ENCODE measurements at regions not wholly inside any gene's neighbourhood (a gene's known extent, or its start where the extent isn't known, plus 50 kb on each side); places are given as distances from the start of the nearest gene placed in this dataset.

DNA sequence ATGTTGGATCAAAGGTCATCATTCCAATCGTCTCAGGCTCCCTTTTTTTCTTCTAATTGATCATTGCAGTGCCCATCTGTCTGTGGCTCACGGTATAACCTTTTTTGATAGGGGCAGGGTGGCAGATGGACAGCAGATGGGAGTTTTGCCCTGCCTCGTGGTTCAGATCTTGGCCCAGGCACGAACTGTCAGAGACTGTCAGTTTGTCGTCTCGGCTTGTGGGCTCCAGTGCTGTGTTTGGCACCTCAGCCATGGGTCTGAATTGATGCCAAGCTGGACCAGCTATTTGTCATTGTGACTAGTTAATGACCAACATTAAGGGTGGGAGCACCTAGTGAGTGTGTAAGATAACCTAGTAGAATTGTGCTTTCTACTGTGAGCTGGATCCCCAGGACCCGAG, 197.6 kb downstream of the PRL start:
- TF ChIP-seq, protein P1, sequence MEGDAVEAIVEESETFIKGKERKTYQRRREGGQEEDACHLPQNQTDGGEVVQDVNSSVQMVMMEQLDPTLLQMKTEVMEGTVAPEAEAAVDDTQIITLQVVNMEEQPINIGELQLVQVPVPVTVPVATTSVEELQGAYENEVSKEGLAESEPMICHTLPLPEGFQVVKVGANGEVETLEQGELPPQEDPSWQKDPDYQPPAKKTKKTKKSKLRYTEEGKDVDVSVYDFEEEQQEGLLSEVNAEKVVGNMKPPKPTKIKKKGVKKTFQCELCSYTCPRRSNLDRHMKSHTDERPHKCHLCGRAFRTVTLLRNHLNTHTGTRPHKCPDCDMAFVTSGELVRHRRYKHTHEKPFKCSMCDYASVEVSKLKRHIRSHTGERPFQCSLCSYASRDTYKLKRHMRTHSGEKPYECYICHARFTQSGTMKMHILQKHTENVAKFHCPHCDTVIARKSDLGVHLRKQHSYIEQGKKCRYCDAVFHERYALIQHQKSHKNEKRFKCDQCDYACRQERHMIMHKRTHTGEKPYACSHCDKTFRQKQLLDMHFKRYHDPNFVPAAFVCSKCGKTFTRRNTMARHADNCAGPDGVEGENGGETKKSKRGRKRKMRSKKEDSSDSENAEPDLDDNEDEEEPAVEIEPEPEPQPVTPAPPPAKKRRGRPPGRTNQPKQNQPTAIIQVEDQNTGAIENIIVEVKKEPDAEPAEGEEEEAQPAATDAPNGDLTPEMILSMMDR (IDR thresholded peaks at IDR 0.05; ENCODE audit: control extremely low read depth, extremely low read depth, low read depth, missing control alignments): no peak
- no peak for DNase-seq (ENCODE audit: extremely low spot score)
- POLR2A ChIA-PET: no interaction called here
- CTCF ChIA-PET: interaction anchor here (1.6 kb wide), 2 partner anchors 10 to 53 kb away, joined by 4 to 6 read pairs; no protein-coding TSS in a partner anchor

DNA sequence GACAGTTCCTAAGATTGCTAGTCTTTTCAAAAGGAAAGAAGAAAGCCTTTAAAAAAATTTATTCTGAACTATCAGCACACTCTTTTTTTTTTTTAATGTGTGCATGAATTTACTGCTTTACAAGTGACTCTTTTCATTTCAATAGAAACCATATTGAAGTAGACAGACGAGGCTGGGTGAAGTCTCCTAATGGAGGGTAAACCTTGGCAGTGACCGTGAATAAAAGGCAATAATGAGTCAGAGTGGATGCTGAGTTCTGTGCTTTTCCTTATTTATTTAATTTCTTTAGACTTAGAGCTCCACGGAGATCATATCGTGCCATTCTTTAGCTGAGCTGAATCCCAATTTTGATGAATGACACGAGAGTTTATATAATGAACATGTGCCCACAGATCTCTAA, 196.9 kb downstream of the PRL start:
- TF ChIP-seq, protein P1 (IDR thresholded peaks at IDR 0.05; ENCODE audit: control extremely low read depth, extremely low read depth, low read depth, missing control alignments): no peak
- ChIA-PET POLR2A (no interaction called here), CTCF (no interaction called here)
- DNase-seq (ENCODE audit: extremely low spot score): no peak

DNA sequence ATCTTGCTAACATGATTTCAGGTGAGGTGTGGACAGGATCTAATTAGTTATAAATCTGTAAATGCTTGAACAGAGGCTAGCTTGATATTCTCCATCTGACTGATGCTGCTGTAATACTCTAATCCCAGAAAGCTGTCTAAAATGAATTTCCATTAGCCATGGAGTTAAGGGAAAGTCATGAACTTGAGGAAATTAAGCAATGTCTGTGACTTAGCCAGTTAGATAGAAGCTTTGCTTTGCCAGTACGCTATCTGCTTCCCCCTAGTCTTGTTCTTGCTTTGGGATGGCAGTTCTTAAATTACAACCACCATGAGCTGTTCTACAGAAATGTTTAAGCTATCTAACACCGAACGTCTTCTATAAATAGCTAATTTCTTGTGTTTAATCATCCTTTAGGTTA, 195.7 kb downstream of the PRL start:
- TF ChIP-seq, protein P1 (IDR thresholded peaks at IDR 0.05; ENCODE audit: control extremely low read depth, extremely low read depth, low read depth, missing control alignments): no peak
- CTCF ChIA-PET: interaction anchor here (0.7 to 1.3 kb wide), 4 partner anchors 11 to 66 kb away, joined by 3 to 5 read pairs (median 4); no protein-coding TSS in a partner anchor
- DNase-seq (ENCODE audit: extremely low spot score): no peak
- POLR2A ChIA-PET: no interaction called here

DNA sequence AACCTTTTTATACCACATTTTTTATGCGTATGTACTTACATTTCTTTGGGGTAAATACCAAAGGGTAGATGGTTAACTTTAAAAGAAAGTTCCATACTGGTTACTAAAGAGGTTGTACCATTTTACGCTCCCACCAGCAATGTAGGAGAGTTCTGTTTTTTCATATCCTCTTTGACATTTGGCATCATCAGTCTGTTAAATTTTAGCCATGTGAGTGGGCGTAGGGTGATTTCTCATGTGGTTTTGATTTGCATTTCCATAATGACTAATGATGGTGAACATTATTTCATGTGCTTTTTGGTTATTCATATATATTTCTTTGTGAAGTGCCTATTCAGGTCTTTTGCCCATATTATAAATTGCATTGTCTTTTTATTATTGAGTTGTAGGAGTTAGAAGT, 194.2 kb downstream of the PRL start:
- ChIA-PET POLR2A (no interaction called here), CTCF (no interaction called here)
- TF ChIP-seq, protein P1 (IDR thresholded peaks at IDR 0.05; ENCODE audit: control extremely low read depth, extremely low read depth, low read depth, missing control alignments): no peak
- peak; percentile 13 for DNase-seq (ENCODE audit: extremely low spot score)

DNA sequence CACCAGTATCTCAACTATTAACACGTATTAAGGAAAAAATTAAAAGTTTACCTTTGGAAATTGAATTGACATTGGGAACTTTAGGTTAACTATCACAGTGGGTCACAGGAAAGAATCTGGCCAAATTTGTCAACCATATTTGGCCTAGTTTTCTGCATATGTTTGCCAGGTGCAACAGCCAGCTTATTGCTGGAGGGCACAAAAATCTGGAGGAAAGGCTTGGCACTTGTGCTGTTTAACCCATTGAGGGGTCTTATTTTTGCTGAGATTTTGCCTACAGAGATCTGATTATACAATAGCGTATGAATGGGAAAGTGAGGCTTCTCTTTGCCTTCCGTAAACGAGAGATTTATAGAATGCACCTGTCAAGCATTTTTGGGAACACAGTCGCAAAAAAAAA, 190.4 kb downstream of the PRL start:
- ChIA-PET CTCF (no interaction called here), POLR2A (no interaction called here)
- TF ChIP-seq, protein P1 (IDR thresholded peaks at IDR 0.05; ENCODE audit: control extremely low read depth, extremely low read depth, low read depth, missing control alignments): no peak
- no peak for DNase-seq (ENCODE audit: extremely low spot score)

DNA sequence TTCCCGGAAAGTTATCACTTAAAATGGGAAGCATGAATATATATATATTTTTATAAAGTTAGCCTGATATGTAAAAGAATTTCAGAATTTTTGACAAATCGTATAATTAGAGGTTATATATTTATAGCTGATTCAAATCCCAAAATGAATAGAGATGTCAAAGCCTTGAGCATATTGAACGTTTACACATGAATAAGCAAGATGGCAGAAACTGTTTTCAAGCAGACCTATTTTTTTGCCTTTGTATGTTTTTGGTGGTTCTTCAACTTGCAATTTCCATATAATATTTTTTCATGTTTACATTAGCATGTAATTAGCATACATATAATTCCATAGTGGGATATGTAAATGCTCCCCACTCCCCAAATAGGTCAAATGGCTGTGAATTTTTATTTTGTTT, 189.9 kb downstream of the PRL start:
- POLR2A ChIA-PET: no interaction called here
- no peak for DNase-seq (ENCODE audit: extremely low spot score)
- CTCF ChIA-PET: no interaction called here
- TF ChIP-seq, protein P1 (IDR thresholded peaks at IDR 0.05; ENCODE audit: control extremely low read depth, extremely low read depth, low read depth, missing control alignments): no peak

DNA sequence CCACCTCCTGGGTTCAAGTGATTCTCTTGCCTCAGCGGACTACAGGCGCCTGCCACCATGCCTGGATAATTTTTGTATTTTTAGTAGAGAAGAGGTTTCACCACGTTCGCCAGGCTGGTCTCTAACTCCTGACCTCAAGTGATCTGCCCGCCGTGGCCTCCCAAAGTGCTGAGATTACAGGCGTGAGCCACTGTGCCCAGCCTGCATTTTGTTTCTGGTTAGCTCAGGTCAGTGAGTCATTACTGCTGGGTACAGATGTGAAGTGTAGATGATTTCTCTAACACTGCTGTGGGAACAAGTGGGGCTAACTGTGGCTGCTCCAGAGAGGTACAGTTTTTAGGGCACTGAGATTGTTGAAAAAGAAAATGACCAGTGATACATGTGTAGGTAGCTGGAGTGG, 188.6 kb downstream of the PRL start:
- ChIA-PET CTCF (no interaction called here), POLR2A (no interaction called here)
- no peak for DNase-seq (ENCODE audit: extremely low spot score)
- TF ChIP-seq, protein P1 (IDR thresholded peaks at IDR 0.05; ENCODE audit: control extremely low read depth, extremely low read depth, low read depth, missing control alignments): no peak
